ENCODE measurements at regions not wholly inside any gene's neighbourhood (a gene's known extent, or its start where the extent isn't known, plus 50 kb on each side); places are given as distances from the start of the nearest gene placed in this dataset.

DNA sequence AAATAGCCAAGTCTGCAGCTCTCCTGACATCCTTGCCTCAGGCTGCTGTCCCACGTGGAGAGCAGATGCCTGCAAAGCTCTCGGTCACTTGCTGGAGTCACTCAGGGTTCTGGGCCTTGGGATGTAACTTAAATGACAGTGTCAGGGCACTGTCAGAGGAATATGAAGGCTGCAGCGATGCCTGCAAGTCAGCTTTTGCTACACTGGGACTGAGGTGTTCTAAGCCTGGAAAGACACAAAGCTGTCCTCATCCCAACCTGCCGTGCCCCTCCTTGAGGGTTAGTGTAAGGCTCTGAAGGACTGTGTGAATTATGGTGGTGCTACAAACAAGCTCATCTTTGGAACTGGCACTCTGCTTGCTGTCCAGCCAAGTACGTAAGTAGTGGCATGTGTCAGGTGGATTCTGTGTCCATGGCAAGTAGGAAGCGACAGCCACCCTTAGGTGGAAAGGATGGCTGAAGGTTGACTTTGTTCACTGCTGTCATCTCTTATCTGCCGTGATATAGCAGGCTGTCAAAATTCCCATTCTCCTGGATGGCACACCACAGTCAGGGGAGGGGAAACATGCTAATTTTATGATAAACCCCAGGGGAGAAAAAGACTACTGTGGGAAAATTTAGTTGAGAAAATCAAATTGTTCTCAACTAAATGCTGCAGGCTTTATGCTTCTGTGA, 79.9 kb downstream of the DAD1 start:
- Histone ChIP-seq H4K20me1 (ENCODE audit: insufficient read depth, low read length) (no peaks in the 10 kb centered on the region), H3K27ac (ENCODE audit: low read depth, low read length) (no peak overlapping the region), H3K79me2 (ENCODE audit: insufficient read depth, low read length) (no peaks in the 10 kb centered on the region), H2AFZ (ENCODE audit: low read length) (no peak overlapping the region), H3K9me3 (ENCODE audit: low read depth, low read length) (no peaks in the 10 kb centered on the region), H3K27me3 (ENCODE audit: insufficient read depth, low read length) (peaks cover 2% of the 10 kb centered on the region), H3K4me2 (ENCODE audit: insufficient read depth, low read length) (no peak overlapping the region), H3K4me3 (ENCODE audit: insufficient read depth, low read length) (no peak overlapping the region), H3K36me3 (ENCODE audit: insufficient read depth, low read length) (no peaks in the 10 kb centered on the region), H3K4me1 (ENCODE audit: insufficient read depth, low read length) (peaks cover 11% of the 10 kb centered on the region)
- TF ChIP-seq CTCF (IDR thresholded peaks at IDR 0.05; ENCODE audit: extremely low read depth, low read depth, low read length) = no peak
- no peak for DNase-seq (ENCODE audit: insufficient read length, low spot score, missing footprints)

DNA sequence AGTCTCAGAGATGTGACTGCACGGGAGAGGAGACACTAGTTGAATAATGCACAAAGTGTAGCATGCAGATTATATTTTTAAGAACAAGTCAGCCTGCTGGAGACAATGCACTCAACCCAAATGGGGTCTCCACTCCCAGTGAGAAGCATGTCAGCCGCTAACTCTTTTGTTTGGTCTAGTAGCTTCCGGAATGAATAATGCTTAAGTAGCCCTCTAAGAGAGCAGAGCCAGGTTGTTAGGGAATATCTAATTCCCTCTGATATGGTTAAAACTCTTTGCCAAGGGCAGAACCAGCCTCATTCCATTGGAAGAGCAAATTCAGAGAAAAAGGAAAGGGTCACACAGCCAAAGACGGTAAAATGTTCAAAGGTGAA, 80.4 kb downstream of the DAD1 start:
- H3K4me3 ChIP-seq (ENCODE audit: insufficient read depth, low read length) = no peak overlapping the region
- TF ChIP-seq CTCF (IDR thresholded peaks at IDR 0.05; ENCODE audit: extremely low read depth, low read depth, low read length) = no peak
- H3K9me3 ChIP-seq (ENCODE audit: low read depth, low read length) = no peaks in the 10 kb centered on the region
- H3K27ac ChIP-seq (ENCODE audit: low read depth, low read length) = no peak overlapping the region
- H3K79me2 ChIP-seq (ENCODE audit: insufficient read depth, low read length) = no peaks in the 10 kb centered on the region
- peaks cover 11% of the 10 kb centered on the region for H3K4me1 ChIP-seq (ENCODE audit: insufficient read depth, low read length)
- H3K36me3 ChIP-seq (ENCODE audit: insufficient read depth, low read length) = no peaks in the 10 kb centered on the region
- H4K20me1 ChIP-seq (ENCODE audit: insufficient read depth, low read length) = no peaks in the 10 kb centered on the region
- peaks cover 2% of the 10 kb centered on the region for H3K27me3 ChIP-seq (ENCODE audit: insufficient read depth, low read length)
- no peak overlapping the region for H2AFZ ChIP-seq (ENCODE audit: low read length)
- H3K4me2 ChIP-seq (ENCODE audit: insufficient read depth, low read length) = no peak overlapping the region
- no peak for DNase-seq (ENCODE audit: insufficient read length, low spot score, missing footprints)

GRCh38 chr14:22508150-22508457, 80.9 kb downstream of the DAD1 start:
- Histone ChIP-seq H3K4me1 (ENCODE audit: insufficient read depth, low read length) (peaks cover 11% of the 10 kb centered on the region), H3K27ac (ENCODE audit: low read depth, low read length) (no peak overlapping the region), H3K4me2 (ENCODE audit: insufficient read depth, low read length) (no peak overlapping the region), H3K79me2 (ENCODE audit: insufficient read depth, low read length) (no peaks in the 10 kb centered on the region), H3K9me3 (ENCODE audit: low read depth, low read length) (no peaks in the 10 kb centered on the region), H4K20me1 (ENCODE audit: insufficient read depth, low read length) (no peaks in the 10 kb centered on the region), H3K36me3 (ENCODE audit: insufficient read depth, low read length) (no peaks in the 10 kb centered on the region), H2AFZ (ENCODE audit: low read length) (no peak overlapping the region), H3K27me3 (ENCODE audit: insufficient read depth, low read length) (peaks cover 2% of the 10 kb centered on the region), H3K4me3 (ENCODE audit: insufficient read depth, low read length) (no peak overlapping the region)
- DNase-seq (ENCODE audit: insufficient read length, low spot score, missing footprints) = no peak
- no peak for TF ChIP-seq CTCF (IDR thresholded peaks at IDR 0.05; ENCODE audit: extremely low read depth, low read depth, low read length)

GRCh38 chr14:22506778-22507351, 82.2 kb downstream of the DAD1 start:
- H3K4me2 ChIP-seq (ENCODE audit: insufficient read depth, low read length) = no peak overlapping the region
- H3K4me1 ChIP-seq (ENCODE audit: insufficient read depth, low read length) = peaks cover 11% of the 10 kb centered on the region
- H2AFZ ChIP-seq (ENCODE audit: low read length) = no peak overlapping the region
- H3K27ac ChIP-seq (ENCODE audit: low read depth, low read length) = no peak overlapping the region
- no peak overlapping the region for H3K4me3 ChIP-seq (ENCODE audit: insufficient read depth, low read length)
- no peaks in the 10 kb centered on the region for H3K9me3 ChIP-seq (ENCODE audit: low read depth, low read length)
- H4K20me1 ChIP-seq (ENCODE audit: insufficient read depth, low read length) = no peaks in the 10 kb centered on the region
- no peaks in the 10 kb centered on the region for H3K79me2 ChIP-seq (ENCODE audit: insufficient read depth, low read length)
- DNase-seq (ENCODE audit: insufficient read length, low spot score, missing footprints) = no peak
- TF ChIP-seq CTCF (IDR thresholded peaks at IDR 0.05; ENCODE audit: extremely low read depth, low read depth, low read length) = no peak
- H3K27me3 ChIP-seq (ENCODE audit: insufficient read depth, low read length) = peaks cover 4% of the 10 kb centered on the region
- H3K36me3 ChIP-seq (ENCODE audit: insufficient read depth, low read length) = no peaks in the 10 kb centered on the region

All from osteoblast (primary cell).